ENCODE measurements at regions not wholly inside any gene's neighbourhood (a gene's known extent, or its start where the extent isn't known, plus 50 kb on each side); places are given as distances from the start of the nearest gene placed in this dataset.

DNA sequence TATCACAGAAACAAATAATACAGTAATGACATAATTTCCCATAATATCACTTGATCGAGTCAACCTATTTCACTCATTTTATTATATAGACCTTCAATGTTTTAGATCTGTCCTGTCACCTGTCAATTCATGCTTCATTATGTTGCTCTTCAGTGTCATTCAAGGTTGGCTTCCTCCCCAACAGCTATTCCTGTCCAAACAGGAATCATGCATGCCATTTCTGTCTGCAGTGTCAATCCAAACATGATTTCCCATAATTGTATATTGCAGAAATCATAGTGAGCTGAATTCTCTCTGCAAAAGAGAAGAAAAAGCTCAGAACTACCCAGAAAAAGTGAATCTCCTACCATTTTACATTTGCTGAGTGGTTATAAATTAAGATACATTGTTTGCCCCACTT is 628.6 kb downstream of the NR4A2 start:
- no peak for DNase-seq (ENCODE audit: low spot score)

DNA sequence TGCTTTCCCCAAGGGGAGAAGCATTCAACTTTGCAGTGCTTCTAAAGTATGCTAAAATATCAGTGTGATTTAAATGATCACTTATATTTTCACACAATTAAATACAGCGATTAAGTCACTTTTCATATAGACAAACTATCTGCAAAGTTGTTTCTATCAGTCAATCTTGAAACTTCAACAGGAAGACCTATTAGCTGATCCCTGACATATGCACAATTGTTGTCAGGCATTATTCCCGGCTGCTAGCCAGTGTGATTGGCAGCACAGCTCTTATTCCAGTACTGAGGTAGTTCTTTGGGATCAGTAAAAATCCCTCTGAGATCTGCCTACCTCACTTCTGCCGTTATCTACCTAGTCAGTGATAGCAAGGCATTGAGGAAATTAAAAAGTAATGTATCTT is 629.5 kb downstream of the NR4A2 start:
- no peak for DNase-seq (ENCODE audit: low spot score)
- TF ChIP-seq, protein P1, sequence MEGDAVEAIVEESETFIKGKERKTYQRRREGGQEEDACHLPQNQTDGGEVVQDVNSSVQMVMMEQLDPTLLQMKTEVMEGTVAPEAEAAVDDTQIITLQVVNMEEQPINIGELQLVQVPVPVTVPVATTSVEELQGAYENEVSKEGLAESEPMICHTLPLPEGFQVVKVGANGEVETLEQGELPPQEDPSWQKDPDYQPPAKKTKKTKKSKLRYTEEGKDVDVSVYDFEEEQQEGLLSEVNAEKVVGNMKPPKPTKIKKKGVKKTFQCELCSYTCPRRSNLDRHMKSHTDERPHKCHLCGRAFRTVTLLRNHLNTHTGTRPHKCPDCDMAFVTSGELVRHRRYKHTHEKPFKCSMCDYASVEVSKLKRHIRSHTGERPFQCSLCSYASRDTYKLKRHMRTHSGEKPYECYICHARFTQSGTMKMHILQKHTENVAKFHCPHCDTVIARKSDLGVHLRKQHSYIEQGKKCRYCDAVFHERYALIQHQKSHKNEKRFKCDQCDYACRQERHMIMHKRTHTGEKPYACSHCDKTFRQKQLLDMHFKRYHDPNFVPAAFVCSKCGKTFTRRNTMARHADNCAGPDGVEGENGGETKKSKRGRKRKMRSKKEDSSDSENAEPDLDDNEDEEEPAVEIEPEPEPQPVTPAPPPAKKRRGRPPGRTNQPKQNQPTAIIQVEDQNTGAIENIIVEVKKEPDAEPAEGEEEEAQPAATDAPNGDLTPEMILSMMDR (IDR thresholded peaks at IDR 0.05; ENCODE audit: extremely low read depth, missing control alignments): no peak

More for the DNA sequence above, 628.6 kb downstream of the NR4A2 start:
- TF ChIP-seq, protein P1 (IDR thresholded peaks at IDR 0.05; ENCODE audit: extremely low read depth, missing control alignments): no peak

DNA sequence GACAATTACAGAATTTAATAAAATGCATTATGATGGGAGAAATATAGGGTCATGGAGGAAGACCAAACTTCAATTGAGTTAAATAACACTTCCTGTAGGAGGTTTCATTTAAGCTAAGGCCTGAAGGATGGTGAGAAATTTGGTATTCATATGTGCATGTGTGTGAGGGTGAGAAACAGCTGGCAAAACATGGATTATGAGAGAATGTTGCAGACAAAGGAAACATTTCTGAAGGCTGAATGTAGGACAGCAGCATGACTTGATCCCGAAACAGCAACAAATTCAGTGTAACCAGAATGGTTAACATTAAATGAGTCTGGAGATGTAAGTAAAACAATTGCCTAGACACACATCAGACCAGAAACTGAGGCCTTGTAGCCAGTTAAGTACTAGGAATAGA is 630.8 kb downstream of the NR4A2 start:
- TF ChIP-seq, protein P1 (IDR thresholded peaks at IDR 0.05; ENCODE audit: extremely low read depth, missing control alignments): no peak
- DNase-seq (ENCODE audit: low spot score): no peak

DNA sequence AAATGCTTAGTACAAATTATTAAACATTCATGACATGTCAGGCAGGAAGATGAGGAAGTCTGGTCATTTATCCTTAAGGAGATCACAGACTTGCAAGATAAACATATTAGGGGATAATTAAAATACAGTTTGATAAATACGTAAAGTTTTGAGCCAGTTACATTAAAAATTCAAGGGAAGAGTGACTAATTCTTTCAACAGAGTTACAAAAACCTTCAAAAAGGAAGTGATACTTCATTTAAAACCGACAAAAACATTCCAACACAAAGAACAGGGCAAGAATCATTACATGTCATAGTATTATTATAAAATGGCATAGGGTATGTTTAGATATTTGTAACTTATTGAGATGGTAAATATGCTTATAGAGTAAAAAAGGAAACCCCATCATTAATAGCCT is 636.0 kb downstream of the NR4A2 start:
- TF ChIP-seq, protein P1 (IDR thresholded peaks at IDR 0.05; ENCODE audit: extremely low read depth, missing control alignments): no peak
- DNase-seq (ENCODE audit: low spot score): no peak

DNA sequence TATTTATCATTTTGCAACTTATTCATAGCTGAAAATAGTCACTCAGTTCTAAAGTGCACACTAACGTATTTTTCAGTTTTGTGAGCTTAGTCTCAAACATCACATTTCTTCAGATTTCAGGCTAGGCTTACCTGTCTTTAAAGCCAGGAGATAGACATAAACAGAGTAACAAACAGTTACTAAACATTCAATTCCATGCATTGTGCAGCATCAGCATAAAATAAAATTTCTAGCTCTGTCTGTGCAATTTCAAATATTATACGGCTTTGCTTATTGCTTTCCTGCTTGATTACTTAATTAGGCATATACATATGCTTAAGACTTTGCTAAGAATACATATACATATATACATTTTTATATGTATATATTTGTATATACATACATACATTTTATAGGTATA is 637.0 kb downstream of the NR4A2 start:
- TF ChIP-seq, protein P1 (IDR thresholded peaks at IDR 0.05; ENCODE audit: extremely low read depth, missing control alignments): no peak
- no peak for DNase-seq (ENCODE audit: low spot score)

DNA sequence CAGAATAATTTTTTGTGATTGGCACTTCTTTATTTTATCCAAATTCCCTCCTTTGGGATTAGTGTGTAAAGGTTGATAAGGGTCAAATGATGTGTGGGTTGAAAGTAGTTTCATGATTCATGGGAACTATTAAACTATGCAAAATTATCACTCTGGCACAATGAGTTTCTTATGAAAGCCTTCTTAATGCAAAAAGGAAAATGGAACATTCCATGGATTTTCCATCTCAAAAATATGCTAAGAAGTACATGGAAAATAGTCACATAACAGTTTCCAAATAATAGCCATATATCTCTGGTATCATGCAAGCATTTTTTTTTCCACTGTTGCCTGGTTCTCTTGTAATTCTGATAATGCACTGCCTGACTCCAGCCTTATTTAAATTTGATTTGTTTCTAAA is 639.7 kb downstream of the NR4A2 start:
- no peak for DNase-seq (ENCODE audit: low spot score)
- TF ChIP-seq, protein P1 (IDR thresholded peaks at IDR 0.05; ENCODE audit: extremely low read depth, missing control alignments): no peak

DNA sequence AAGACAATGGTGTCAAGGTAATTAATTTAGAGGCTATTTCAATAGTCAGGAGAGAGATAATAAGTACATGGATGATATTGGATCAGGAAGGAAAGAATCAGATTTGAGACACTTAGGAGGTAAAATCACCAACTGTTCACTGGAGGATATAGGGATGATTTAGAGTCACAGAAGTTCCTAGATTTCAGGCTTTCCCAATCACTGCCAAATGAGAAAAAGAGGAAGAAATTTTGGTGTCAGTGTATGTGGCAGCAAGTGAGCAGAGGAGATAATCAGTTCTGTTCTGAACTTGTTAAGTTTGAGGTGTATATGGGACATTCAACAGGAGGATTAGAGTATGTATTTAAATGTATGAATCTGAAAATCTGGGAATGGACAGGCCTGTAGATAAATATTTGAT is 640.4 kb downstream of the NR4A2 start:
- DNase-seq (ENCODE audit: low spot score): no peak

More for the DNA sequence above, 640.4 kb downstream of the NR4A2 start:
- TF ChIP-seq, protein P1 (IDR thresholded peaks at IDR 0.05; ENCODE audit: extremely low read depth, missing control alignments): no peak

Measured in GM20000 (cell line).